Colonic mucosa (tissue), 4 donors: ENCODE measurements at regions not wholly inside any gene's neighbourhood (a gene's known extent, or its start where the extent isn't known, plus 50 kb on each side); places are given as distances from the start of the nearest gene placed in this dataset.

Experiments used
- DNase-seq: peaks from one replicate; pipeline ENCODE4 v3.0.0-alpha.2; 2020
- H3K27ac ChIP-seq: fragments of 200-600 bp; one replicate; pipeline ENCODE4 v1.8.0; 2021
- H3K27me3 ChIP-seq: fragments of 200-600 bp; one replicate; pipeline ENCODE4 v1.8.0; 2021
- H3K36me3 ChIP-seq: fragments of 200-600 bp; one replicate; pipeline ENCODE4 v1.8.0; 2021
- H3K4me1 ChIP-seq: fragments of 200-600 bp; one replicate; pipeline ENCODE4 v1.8.0; 2021; ENCODE audit warnings: mild to moderate bottlenecking
- H3K4me3 ChIP-seq: fragments of 200-600 bp; one replicate; pipeline ENCODE4 v1.8.0; 2021
- H3K9ac ChIP-seq, 2 donors: one replicate each; pipeline ENCODE4 v1.7.0; 2013; ENCODE audit warnings: control low read depth in 2 of 2, low read depth in 2 of 2, low read length in 2 of 2
- H3K9me3 ChIP-seq: fragments of 200-600 bp; one replicate; pipeline ENCODE4 v1.8.0; 2021
- CTCF ChIP-seq: fragments of 200-600 bp; IDR thresholded peaks from one replicate; pipeline ENCODE4 v1.8.0; 2022; ENCODE audit warnings: antibody characterized with exemption, mild to moderate bottlenecking
- intact Hi-C: fragments of 100-400 bp; cut with DNase I; formaldehyde crosslinking; loops from one replicate; pipeline ENCODE4 v1.14.1; 2022
- donor health status: healthy.
- donor health status: DM: no; HTN: no; CAD: no.
- donor health status: DM: no; HTN: no; CAD: no.

- H3K4me3 ChIP-seq = no peak overlapping the region
- intact Hi-C loops = no loop called here
- no peak overlapping the region for H3K27ac ChIP-seq
- H3K9me3 ChIP-seq = no peaks in the 10 kb centered on the region
- H3K36me3 ChIP-seq = no peaks in the 10 kb centered on the region
- DNase-seq = no peak
- no peak overlapping the region for H3K9ac ChIP-seq
- H3K27me3 ChIP-seq = no peaks in the 10 kb centered on the region
- H3K4me1 ChIP-seq = no peaks in the 10 kb centered on the region
- TF ChIP-seq CTCF = no peak
These were observed 162.3 kb upstream of the VRK2 start for GRCh38 chr2:57884281-57884680.

- DNase-seq = no peak
- TF ChIP-seq CTCF = no peak
- Histone ChIP-seq H3K4me3 (no peak overlapping the region), H3K4me1 (no peaks in the 10 kb centered on the region), H3K27ac (no peak overlapping the region), H3K27me3 (no peaks in the 10 kb centered on the region), H3K9me3 (no peaks in the 10 kb centered on the region), H3K36me3 (no peaks in the 10 kb centered on the region), H3K9ac (no peak overlapping the region)
- intact Hi-C loops = no loop called here
These were observed 160.9 kb upstream of the VRK2 start for GRCh38 chr2:57885742-57886141.

GRCh38 chr2:57886161-57886786, 160.3 kb upstream of the VRK2 start:
- H3K4me3 ChIP-seq = no peak overlapping the region
- intact Hi-C loops = no loop called here
- H3K27me3 ChIP-seq = no peaks in the 10 kb centered on the region
- H3K9ac ChIP-seq = no peak overlapping the region
- no peak for DNase-seq
- TF ChIP-seq CTCF = no peak
- no peaks in the 10 kb centered on the region for H3K36me3 ChIP-seq
- no peak overlapping the region for H3K27ac ChIP-seq
- H3K4me1 ChIP-seq = no peaks in the 10 kb centered on the region
- H3K9me3 ChIP-seq = no peaks in the 10 kb centered on the region

- intact Hi-C loops = no loop called here
- Histone ChIP-seq H3K9me3 (no peaks in the 10 kb centered on the region), H3K27me3 (no peaks in the 10 kb centered on the region)
These were observed 158.1 kb upstream of the VRK2 start for GRCh38 chr2:57888463-57888862.

GRCh38 chr2:57890464-57890863, 156.1 kb upstream of the VRK2 start:
- no peak for TF ChIP-seq CTCF
- no peaks in the 10 kb centered on the region for H3K9me3 ChIP-seq
- H3K4me1 ChIP-seq = no peaks in the 10 kb centered on the region
- no peak overlapping the region for H3K9ac ChIP-seq
- intact Hi-C loops = no loop called here
- no peaks in the 10 kb centered on the region for H3K36me3 ChIP-seq
- H3K27ac ChIP-seq = no peak overlapping the region
- H3K4me3 ChIP-seq = no peak overlapping the region
- no peak for DNase-seq
- no peaks in the 10 kb centered on the region for H3K27me3 ChIP-seq

More at GRCh38 chr2:57888463-57888862, 158.1 kb upstream of the VRK2 start:
- H3K27ac ChIP-seq = no peak overlapping the region
- no peak for DNase-seq
- no peak overlapping the region for H3K4me3 ChIP-seq
- no peaks in the 10 kb centered on the region for H3K36me3 ChIP-seq
- TF ChIP-seq CTCF = no peak
- no peaks in the 10 kb centered on the region for H3K4me1 ChIP-seq
- H3K9ac ChIP-seq = no peak overlapping the region
